Right ventricle myocardium superior (tissue), 1 donor: ENCODE measurements at regions not wholly inside any gene's neighbourhood (a gene's known extent, or its start where the extent isn't known, plus 50 kb on each side); places are given as distances from the start of the nearest gene placed in this dataset.
"Not testable (repeated sequence)": the region's sequence is repeated elsewhere in the genome, so short reads cannot be mapped to it uniquely, and the experiment has no call there.

ENCODE experiments used
- ATAC-seq: fragments of 200-7000 bp; cut with Tn5 transposase; one replicate; pipeline ENCODE4 v1.9.1; 2020; ENCODE audit warnings: mild to moderate bottlenecking; ENCODE audit not compliant: poor library complexity
- DNase-seq: peaks from one replicate; pipeline ENCODE4 v3.0.0-alpha.2; 2020
- intact Hi-C: fragments of 100-400 bp; cut with DNase I; formaldehyde crosslinking; loops from one replicate; pipeline ENCODE4 v1.11.2; 2022
- donor health status: DM: no; HTN: yes; CAD: no; lungs with severe emphysema.

- ATAC-seq (no peak), DNase-seq (no peak)
- intact Hi-C loops = no loop called here
These were observed 50.4 kb downstream of the FHIP1A start for GRCh38 chr4:151459375-151459774.

GRCh38 chr4:151460434-151460833 lies 51.5 kb downstream of the FHIP1A start:
- DNase-seq (no peak), ATAC-seq (no peak)

GRCh38 chr4:151462554-151462953 lies 53.6 kb downstream of the FHIP1A start:
- DNase-seq (no peak), ATAC-seq (no peak)
- intact Hi-C loops = no loop called here

More at GRCh38 chr4:151460434-151460833, 51.5 kb downstream of the FHIP1A start:
- intact Hi-C loops = no loop called here

- intact Hi-C loops = no loop called here
- DNase-seq (no peak), ATAC-seq (no peak)
These were observed 60.0 kb downstream of the FHIP1A start for GRCh38 chr4:151468715-151469696.

GRCh38 chr4:151469970-151470369 lies 61.0 kb downstream of the FHIP1A start:
- DNase-seq (no peak), ATAC-seq (no peak)
- intact Hi-C loops = no loop called here

GRCh38 chr4:151471728-151472127 lies 62.8 kb downstream of the FHIP1A start:
- DNase-seq = no peak
- intact Hi-C loops = no loop called here
- ATAC-seq = no peak

GRCh38 chr4:151472297-151472696 lies 63.3 kb downstream of the FHIP1A start:
- intact Hi-C loops = no loop called here
- DNase-seq (no peak), ATAC-seq (no peak)

- ATAC-seq (no peak), DNase-seq (no peak)
- intact Hi-C loops = no loop called here
These were observed 63.7 kb downstream of the FHIP1A start for GRCh38 chr4:151472711-151473110.

GRCh38 chr4:151473521-151474097 lies 64.6 kb downstream of the FHIP1A start:
- intact Hi-C loops = no loop called here
- ATAC-seq (no peak), DNase-seq (no peak)

- DNase-seq (no peak), ATAC-seq (no peak)
- intact Hi-C loops = no loop called here
These were observed 66.2 kb downstream of the FHIP1A start for GRCh38 chr4:151475035-151475714.

- intact Hi-C loops = no loop called here
- no peak for ATAC-seq
- DNase-seq = no peak
These were observed 72.8 kb downstream of the FHIP1A start for GRCh38 chr4:151481813-151482212.

GRCh38 chr4:151484396-151485102 lies 75.6 kb downstream of the FHIP1A start:
- intact Hi-C loops = no loop called here
- ATAC-seq (no peak), DNase-seq (no peak)

GRCh38 chr4:151485541-151486131 lies 76.7 kb downstream of the FHIP1A start:
- no peak for DNase-seq
- intact Hi-C loops = no loop called here
- ATAC-seq = no peak

GRCh38 chr4:151486168-151486567 lies 77.2 kb downstream of the FHIP1A start:
- DNase-seq (no peak), ATAC-seq (no peak)
- intact Hi-C loops = no loop called here

- intact Hi-C loops = no loop called here
- DNase-seq = no peak
These were observed 80.0 kb downstream of the FHIP1A start for GRCh38 chr4:151488968-151489367.

GRCh38 chr4:151489462-151490203 lies 80.7 kb downstream of the FHIP1A start:
- no peak for DNase-seq
- intact Hi-C loops = no loop called here
- peak; percentile 55 for ATAC-seq

More at GRCh38 chr4:151488968-151489367, 80.0 kb downstream of the FHIP1A start:
- ATAC-seq = no peak

GRCh38 chr4:151495612-151496011 lies 86.6 kb downstream of the FHIP1A start:
- DNase-seq = not testable (repeated sequence)

GRCh38 chr4:151511548-151511947 lies 102.6 kb downstream of the FHIP1A start:
- DNase-seq, intact Hi-C loops, ATAC-seq: not testable (repeated sequence)

More at GRCh38 chr4:151495612-151496011, 86.6 kb downstream of the FHIP1A start:
- intact Hi-C loops = not testable (repeated sequence)
- ATAC-seq = peak; percentile 72
